Activated naive CD8-positive, alpha-beta T cell treated with anti-CD3 and anti-CD28 coated beads, Interleukin-2, amount 50 U/mL, for 24 hours (primary cell): ENCODE measurements at regions not wholly inside any gene's neighbourhood (a gene's known extent, or its start where the extent isn't known, plus 50 kb on each side); places are given as distances from the start of the nearest gene placed in this dataset.

ENCODE experiments used
- ATAC-seq: fragments of 150-1000 bp; cut with Tn5 transposase; one replicate; pipeline ENCODE4 v1.10.0; 2021
- DNase-seq: peaks from one replicate; pipeline ENCODE4 v3.0.0; 2021
- H3K27ac Mint-ChIP-seq: one replicate; pipeline ENCODE4 v1.8.0; 2021; ENCODE audit warnings: mild to moderate bottlenecking, mixed read lengths
- H3K27me3 Mint-ChIP-seq: one replicate; pipeline ENCODE4 v1.8.0; 2021; ENCODE audit warnings: mixed read lengths
- H3K36me3 Mint-ChIP-seq: one replicate; pipeline ENCODE4 v1.8.0; 2021; ENCODE audit warnings: low read depth, mixed read lengths
- H3K4me1 Mint-ChIP-seq: one replicate; pipeline ENCODE4 v1.8.0; 2021; ENCODE audit warnings: mixed read lengths
- H3K4me3 Mint-ChIP-seq: one replicate; pipeline ENCODE4 v1.8.0; 2021; ENCODE audit warnings: mild to moderate bottlenecking, moderate library complexity, mixed read lengths
- H3K9me3 Mint-ChIP-seq: one replicate; pipeline ENCODE4 v1.8.0; 2021; ENCODE audit warnings: mixed read lengths

- no peak for ATAC-seq
Observed at GRCh38 chr1:116252785-116253184, 120.3 kb upstream of the ATP1A1 start.

GRCh38 chr1:116253566-116254382 lies 119.3 kb upstream of the ATP1A1 start:
- ATAC-seq (no peak), DNase-seq (no peak)
- H3K36me3 Mint-ChIP-seq, result no peaks in the 10 kb centered on the region
- H3K4me1 Mint-ChIP-seq, result peaks cover 36% of the 10 kb centered on the region
- peaks cover 3% of the 10 kb centered on the region for H3K27me3 Mint-ChIP-seq
- peaks cover 3% of the 10 kb centered on the region for H3K9me3 Mint-ChIP-seq
- no peak overlapping the region for H3K27ac Mint-ChIP-seq
- no peak overlapping the region for H3K4me3 Mint-ChIP-seq

More at GRCh38 chr1:116252785-116253184, 120.3 kb upstream of the ATP1A1 start:
- Mint-ChIP-seq H3K4me1 (peaks cover 27% of the 10 kb centered on the region), H3K9me3 (peaks cover 3% of the 10 kb centered on the region), H3K36me3 (no peaks in the 10 kb centered on the region), H3K4me3 (no peak overlapping the region), H3K27me3 (peaks cover 3% of the 10 kb centered on the region), H3K27ac (no peak overlapping the region)
- no peak for DNase-seq

GRCh38 chr1:116254776-116255175 lies 118.3 kb upstream of the ATP1A1 start:
- Mint-ChIP-seq H3K27me3 (peaks cover 3% of the 10 kb centered on the region), H3K4me1 (peaks cover 45% of the 10 kb centered on the region), H3K27ac (no peak overlapping the region)

GRCh38 chr1:116255486-116256285 lies 117.4 kb upstream of the ATP1A1 start:
- H3K27me3 Mint-ChIP-seq, result peaks cover 3% of the 10 kb centered on the region
- peaks cover 2% of the 10 kb centered on the region for H3K9me3 Mint-ChIP-seq
- H3K4me1 Mint-ChIP-seq, result peaks cover 49% of the 10 kb centered on the region
- H3K27ac Mint-ChIP-seq, result no peak overlapping the region
- DNase-seq (no peak), ATAC-seq (no peak)
- H3K36me3 Mint-ChIP-seq, result no peaks in the 10 kb centered on the region
- no peak overlapping the region for H3K4me3 Mint-ChIP-seq

More at GRCh38 chr1:116254776-116255175, 118.3 kb upstream of the ATP1A1 start:
- Mint-ChIP-seq H3K9me3 (peaks cover 3% of the 10 kb centered on the region), H3K4me3 (no peak overlapping the region), H3K36me3 (no peaks in the 10 kb centered on the region)
- DNase-seq, result no peak
- ATAC-seq, result peak; percentile 61

- Mint-ChIP-seq H3K4me1 (peaks cover 55% of the 10 kb centered on the region), H3K4me3 (no peak overlapping the region), H3K27ac (no peak overlapping the region), H3K27me3 (peaks cover 3% of the 10 kb centered on the region), H3K36me3 (no peaks in the 10 kb centered on the region), H3K9me3 (no peaks in the 10 kb centered on the region)
- DNase-seq (no peak), ATAC-seq (no peak)
Observed at GRCh38 chr1:116256286-116256649, 116.8 kb upstream of the ATP1A1 start.

GRCh38 chr1:116256875-116257274 lies 116.2 kb upstream of the ATP1A1 start:
- DNase-seq, result no peak
- Mint-ChIP-seq H3K4me1 (peaks cover 61% of the 10 kb centered on the region), H3K36me3 (no peaks in the 10 kb centered on the region), H3K27me3 (peaks cover 3% of the 10 kb centered on the region), H3K4me3 (no peak overlapping the region), H3K9me3 (no peaks in the 10 kb centered on the region), H3K27ac (no peak overlapping the region)
- no peak for ATAC-seq

- ATAC-seq (peak; percentile 77), DNase-seq (peak; percentile 25)
- peaks cover 66% of the 10 kb centered on the region for H3K4me1 Mint-ChIP-seq
- no peaks in the 10 kb centered on the region for H3K36me3 Mint-ChIP-seq
- no peak overlapping the region for H3K4me3 Mint-ChIP-seq
- peaks cover 3% of the 10 kb centered on the region for H3K27me3 Mint-ChIP-seq
- H3K9me3 Mint-ChIP-seq, result no peaks in the 10 kb centered on the region
- peak overlapping the region; percentile 61 for H3K27ac Mint-ChIP-seq
Observed at GRCh38 chr1:116257341-116257767, 115.7 kb upstream of the ATP1A1 start.

GRCh38 chr1:116257836-116258235 lies 115.2 kb upstream of the ATP1A1 start:
- peaks cover 68% of the 10 kb centered on the region for H3K4me1 Mint-ChIP-seq
- ATAC-seq (no peak), DNase-seq (no peak)
- H3K9me3 Mint-ChIP-seq, result no peaks in the 10 kb centered on the region
- no peaks in the 10 kb centered on the region for H3K36me3 Mint-ChIP-seq
- H3K4me3 Mint-ChIP-seq, result no peak overlapping the region
- H3K27me3 Mint-ChIP-seq, result peaks cover 3% of the 10 kb centered on the region
- H3K27ac Mint-ChIP-seq, result peak overlapping the region; percentile 61

GRCh38 chr1:116258668-116259419 lies 114.2 kb upstream of the ATP1A1 start:
- H3K4me1 Mint-ChIP-seq, result peaks cover 68% of the 10 kb centered on the region
- no peaks in the 10 kb centered on the region for H3K36me3 Mint-ChIP-seq
- H3K27ac Mint-ChIP-seq, result peak overlapping the region; percentile 55
- peak; percentile 6 for DNase-seq
- H3K27me3 Mint-ChIP-seq, result peaks cover 3% of the 10 kb centered on the region
- no peak overlapping the region for H3K4me3 Mint-ChIP-seq
- ATAC-seq, result peak; percentile 58
- H3K9me3 Mint-ChIP-seq, result no peaks in the 10 kb centered on the region

GRCh38 chr1:116259663-116260062 lies 113.4 kb upstream of the ATP1A1 start:
- Mint-ChIP-seq H3K36me3 (no peaks in the 10 kb centered on the region), H3K27me3 (peaks cover 3% of the 10 kb centered on the region), H3K4me3 (no peak overlapping the region), H3K4me1 (peaks cover 64% of the 10 kb centered on the region), H3K27ac (no peak overlapping the region), H3K9me3 (no peaks in the 10 kb centered on the region)
- DNase-seq (no peak), ATAC-seq (no peak)

- Mint-ChIP-seq H3K27me3 (peaks cover 3% of the 10 kb centered on the region), H3K36me3 (no peaks in the 10 kb centered on the region), H3K4me3 (no peak overlapping the region), H3K9me3 (no peaks in the 10 kb centered on the region), H3K27ac (no peak overlapping the region), H3K4me1 (peaks cover 59% of the 10 kb centered on the region)
- DNase-seq, result no peak
- ATAC-seq, result no peak
Observed at GRCh38 chr1:116260115-116260514, 112.9 kb upstream of the ATP1A1 start.

GRCh38 chr1:116260621-116261020 lies 112.4 kb upstream of the ATP1A1 start:
- Mint-ChIP-seq H3K4me1 (peaks cover 54% of the 10 kb centered on the region), H3K4me3 (no peak overlapping the region), H3K36me3 (no peaks in the 10 kb centered on the region), H3K27ac (no peak overlapping the region), H3K27me3 (peaks cover 2% of the 10 kb centered on the region), H3K9me3 (no peaks in the 10 kb centered on the region)
- DNase-seq (no peak), ATAC-seq (no peak)

GRCh38 chr1:116261227-116261626 lies 111.8 kb upstream of the ATP1A1 start:
- Mint-ChIP-seq H3K27ac (no peak overlapping the region), H3K27me3 (no peaks in the 10 kb centered on the region), H3K4me1 (peaks cover 53% of the 10 kb centered on the region), H3K9me3 (no peaks in the 10 kb centered on the region), H3K4me3 (no peak overlapping the region), H3K36me3 (no peaks in the 10 kb centered on the region)
- DNase-seq (no peak), ATAC-seq (no peak)

- H3K36me3 Mint-ChIP-seq, result no peaks in the 10 kb centered on the region
- DNase-seq (no peak), ATAC-seq (no peak)
- no peak overlapping the region for H3K27ac Mint-ChIP-seq
- H3K4me1 Mint-ChIP-seq, result peaks cover 44% of the 10 kb centered on the region
- H3K4me3 Mint-ChIP-seq, result no peak overlapping the region
- H3K9me3 Mint-ChIP-seq, result no peaks in the 10 kb centered on the region
- H3K27me3 Mint-ChIP-seq, result no peaks in the 10 kb centered on the region
Observed at GRCh38 chr1:116262207-116262994, 110.6 kb upstream of the ATP1A1 start.
